Ishikawa (cell line): ENCODE measurements at regions not wholly inside any gene's neighbourhood (a gene's known extent, or its start where the extent isn't known, plus 50 kb on each side); places are given as distances from the start of the nearest gene placed in this dataset.

Source experiments
- CEBPB ChIP-seq: IDR thresholded peaks from 2 replicates; pipeline ENCODE4 v1.6.1; 2012
- CREB1 ChIP-seq: IDR thresholded peaks from 2 replicates; pipeline ENCODE4 v1.6.1; 2012; ENCODE audit warnings: low read depth
- EGR1 ChIP-seq: IDR thresholded peaks from 2 replicates; pipeline ENCODE4 v1.6.1; 2012
- EP300 ChIP-seq: IDR thresholded peaks from 2 replicates; pipeline ENCODE4 v1.6.1; 2012; ENCODE audit warnings: borderline replicate concordance
- FOXM1 ChIP-seq: IDR thresholded peaks from 2 replicates; pipeline ENCODE4 v1.6.1; 2012; ENCODE audit warnings: low read depth, borderline replicate concordance
- NFIC ChIP-seq: IDR thresholded peaks from 2 replicates; pipeline ENCODE4 v1.6.1; 2012
- RAD21 ChIP-seq: IDR thresholded peaks from 2 replicates; pipeline ENCODE4 v1.6.1; 2012; ENCODE audit warnings: low read depth
- REST ChIP-seq: IDR thresholded peaks from 2 replicates; pipeline ENCODE4 v1.6.1; 2012; ENCODE audit warnings: low read depth, mild to moderate bottlenecking
- TAF1 ChIP-seq: IDR thresholded peaks from 2 replicates; pipeline ENCODE4 v1.6.1; 2012; ENCODE audit warnings: low read depth, mild to moderate bottlenecking
- TCF12 ChIP-seq: IDR thresholded peaks from 2 replicates; pipeline ENCODE4 v1.6.1; 2012; ENCODE audit warnings: low read depth
- TEAD4 ChIP-seq: IDR thresholded peaks from 2 replicates; pipeline ENCODE4 v1.6.1; 2012
- USF1 ChIP-seq: IDR thresholded peaks from 2 replicates; pipeline ENCODE4 v1.6.1; 2012
- YY1 ChIP-seq: IDR thresholded peaks from 2 replicates; pipeline ENCODE4 v1.6.1; 2012; ENCODE audit warnings: low read depth
- ZBTB7A ChIP-seq: IDR thresholded peaks from 2 replicates; pipeline ENCODE4 v1.6.1; 2012; ENCODE audit warnings: low read depth
- TF ChIP-seq, protein P1 (sequence below): IDR thresholded peaks from 2 replicates; pipeline ENCODE4 v1.6.1; 2012

GRCh38 chr7:49644396-49645166, 128.9 kb upstream of the VWC2 start:
- no peak for TF ChIP-seq REST
- no peak for TF ChIP-seq TEAD4
- no peak for TF ChIP-seq TAF1
- no peak for TF ChIP-seq YY1
- no peak for TF ChIP-seq USF1
- no peak for TF ChIP-seq ZBTB7A
- no peak for TF ChIP-seq FOXM1
- TF ChIP-seq TCF12, result no peak
- TF ChIP-seq NFIC, result no peak
- TF ChIP-seq CEBPB, result no peak
- no peak for TF ChIP-seq CREB1

DNA sequence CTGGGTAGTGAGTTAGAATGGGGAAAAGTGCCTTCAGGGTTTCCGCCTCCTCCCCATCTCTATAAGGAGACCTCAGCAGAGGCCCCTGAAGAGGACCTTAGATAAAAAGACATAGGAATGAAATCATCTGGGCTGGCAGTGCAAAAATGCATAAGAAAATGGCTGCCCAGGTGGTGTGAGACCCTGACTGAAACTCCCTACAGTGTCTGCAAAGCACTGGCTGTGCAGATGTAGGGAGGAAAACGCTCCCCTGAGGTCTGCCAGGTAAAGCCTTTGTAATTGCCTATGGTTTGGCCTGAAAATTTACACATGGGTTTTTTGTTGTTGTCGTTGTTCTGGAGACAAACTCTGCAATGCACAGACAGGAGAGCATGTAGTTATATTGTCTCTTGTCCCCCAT, 128.1 kb upstream of the VWC2 start:
- TF ChIP-seq TCF12 (no peak), NFIC (no peak), ZBTB7A (no peak), EP300 (no peak), REST (no peak), TEAD4 (no peak), YY1 (no peak), USF1 (no peak), FOXM1 (no peak)

DNA sequence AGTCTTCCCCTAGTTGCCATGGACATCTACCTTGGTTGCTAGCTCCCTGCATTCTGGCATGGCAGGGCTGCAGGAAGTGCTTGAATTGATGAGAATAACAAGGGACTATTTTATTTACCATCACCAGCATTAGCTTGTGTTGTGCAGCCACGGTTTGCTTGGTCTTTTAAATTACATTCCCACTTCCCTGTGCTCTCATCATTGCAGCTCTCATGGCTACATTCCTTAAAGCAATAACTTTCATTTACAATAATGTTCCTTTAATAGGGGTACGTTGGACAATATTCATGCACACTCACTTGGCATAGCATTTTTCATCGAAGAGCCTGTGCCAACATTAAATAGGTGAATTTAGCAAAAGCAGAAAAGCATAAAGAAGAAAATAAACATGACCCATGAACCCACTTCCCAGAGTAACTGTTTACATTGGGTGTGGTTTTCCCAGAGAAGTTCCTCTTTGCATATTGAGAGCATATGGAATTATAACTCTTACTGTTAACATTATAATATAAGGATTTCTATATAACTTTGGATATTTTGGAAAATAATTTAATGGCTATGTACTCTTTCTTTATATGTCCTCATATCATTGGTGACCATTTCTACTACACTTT, 113.2 kb upstream of the VWC2 start:
- no peak for TF ChIP-seq EGR1
- no peak for TF ChIP-seq ZBTB7A
- TF ChIP-seq USF1, result no peak
- no peak for TF ChIP-seq EP300
- no peak for TF ChIP-seq RAD21
- TF ChIP-seq FOXM1, result no peak
- TF ChIP-seq CREB1, result no peak
- no peak for TF ChIP-seq NFIC
- TF ChIP-seq TEAD4, result no peak
- TF ChIP-seq CEBPB, result no peak
- no peak for TF ChIP-seq REST
- no peak for TF ChIP-seq YY1
- TF ChIP-seq TCF12, result no peak
- TF ChIP-seq TAF1, result no peak
- TF ChIP-seq, protein P1, sequence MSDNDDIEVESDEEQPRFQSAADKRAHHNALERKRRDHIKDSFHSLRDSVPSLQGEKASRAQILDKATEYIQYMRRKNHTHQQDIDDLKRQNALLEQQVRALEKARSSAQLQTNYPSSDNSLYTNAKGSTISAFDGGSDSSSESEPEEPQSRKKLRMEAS, result no peak

GRCh38 chr7:49660976-49661375, 112.5 kb upstream of the VWC2 start:
- TF ChIP-seq TCF12, result no peak
